Epithelial cell of esophagus (primary cell): ENCODE measurements at regions not wholly inside any gene's neighbourhood (a gene's known extent, or its start where the extent isn't known, plus 50 kb on each side); places are given as distances from the start of the nearest gene placed in this dataset.
A peak's percentile ranks its signal among the peaks of the same experiment; 100 is the strongest.

ENCODE experiments used
- DNase-seq: peaks from one replicate; pipeline ENCODE4 v3.0.0; 2010; ENCODE audit warnings: low read depth
- H3K4me3 ChIP-seq: 2 replicates; pipeline ENCODE4 v1.5.1; 2011; ENCODE audit warnings: mild to moderate bottlenecking, low read length, control low read depth
- CTCF ChIP-seq: IDR thresholded peaks from 2 replicates; pipeline ENCODE4 v1.5.1; 2011; ENCODE audit warnings: low read depth, mild to moderate bottlenecking, low read length, control low read depth, inconsistent platforms; ENCODE audit not compliant: insufficient read depth; ENCODE audit errors: missing control alignments

GRCh38 chr17:77315551-77316190 is 174.9 kb downstream of the SEC14L1 start:
- no peak for TF ChIP-seq CTCF
- no peak overlapping the region for H3K4me3 ChIP-seq
- DNase-seq, result no peak

- DNase-seq, result peak; percentile 51
- TF ChIP-seq CTCF, result no peak
- H3K4me3 ChIP-seq, result no peak overlapping the region
Measured at GRCh38 chr17:77316191-77316641, 175.4 kb downstream of the SEC14L1 start.

GRCh38 chr17:77316651-77317050 is 175.9 kb downstream of the SEC14L1 start:
- TF ChIP-seq CTCF, result no peak
- no peak for DNase-seq

GRCh38 chr17:77317091-77317750 is 176.5 kb downstream of the SEC14L1 start:
- TF ChIP-seq CTCF, result no peak
- DNase-seq, result no peak
- H3K4me3 ChIP-seq, result no peak overlapping the region

More at GRCh38 chr17:77316651-77317050, 175.9 kb downstream of the SEC14L1 start:
- H3K4me3 ChIP-seq, result no peak overlapping the region

GRCh38 chr17:77318021-77318420 is 177.3 kb downstream of the SEC14L1 start:
- H3K4me3 ChIP-seq, result no peak overlapping the region
- no peak for TF ChIP-seq CTCF
- no peak for DNase-seq

GRCh38 chr17:77318491-77319210 is 177.9 kb downstream of the SEC14L1 start:
- DNase-seq, result peak; percentile 45
- H3K4me3 ChIP-seq, result no peak overlapping the region
- TF ChIP-seq CTCF, result no peak
